GM19324 (cell line): ENCODE measurements at regions not wholly inside any gene's neighbourhood (a gene's known extent, or its start where the extent isn't known, plus 50 kb on each side); places are given as distances from the start of the nearest gene placed in this dataset.
"Not testable (repeated sequence)": the region's sequence is repeated elsewhere in the genome, so short reads cannot be mapped to it uniquely, and the experiment has no call there.

Experiments used
- ATAC-seq: cut with Tn5 transposase; IDR thresholded peaks from one replicate; pipeline ENCODE4 v1.9.1; 2021; ENCODE audit warnings: mild to moderate bottlenecking, moderate library complexity; ENCODE audit not compliant: unreplicated experiment, low FRiP score

DNA sequence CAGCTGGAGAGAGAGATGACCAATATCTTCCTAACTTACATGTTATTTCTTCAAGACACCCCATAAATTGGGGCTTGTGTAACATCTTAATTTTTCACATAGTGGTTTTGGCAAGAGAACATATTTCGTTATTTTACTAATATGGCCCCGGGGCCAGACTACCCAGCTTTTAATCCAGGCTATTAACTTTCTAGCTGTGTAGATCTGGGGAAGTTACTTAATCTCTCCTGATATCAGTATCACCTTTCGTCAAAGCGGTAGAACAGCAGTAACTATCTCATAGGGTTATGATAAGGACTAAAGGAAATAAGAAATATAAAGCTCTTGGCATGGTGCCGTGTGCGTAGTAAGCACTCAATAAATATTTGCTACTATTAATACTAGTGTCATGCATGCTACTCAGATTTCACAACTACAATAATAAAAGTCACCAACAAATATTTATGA is 71.6 kb upstream of the LYZL1 start:
- no peak for ATAC-seq

DNA sequence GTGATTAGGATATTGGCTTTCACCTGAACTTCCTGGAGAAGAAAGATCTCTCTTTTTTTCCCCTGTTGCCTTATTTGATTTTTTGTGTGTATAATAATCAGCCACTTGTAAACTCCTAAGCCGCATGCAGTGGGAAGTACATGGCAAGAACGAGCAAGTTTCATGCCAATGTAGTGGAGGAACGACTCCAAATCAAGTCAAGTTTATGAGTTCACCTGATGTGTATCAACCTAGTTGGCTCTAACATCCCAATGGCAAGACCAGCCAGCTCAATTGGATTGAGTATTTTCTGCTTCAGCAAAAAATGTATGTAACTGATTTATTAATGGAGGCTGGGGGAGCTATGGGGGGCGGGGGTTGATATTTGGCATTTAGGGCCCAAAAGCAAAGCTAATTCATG is 65.5 kb upstream of the LYZL1 start:
- ATAC-seq: no peak

DNA sequence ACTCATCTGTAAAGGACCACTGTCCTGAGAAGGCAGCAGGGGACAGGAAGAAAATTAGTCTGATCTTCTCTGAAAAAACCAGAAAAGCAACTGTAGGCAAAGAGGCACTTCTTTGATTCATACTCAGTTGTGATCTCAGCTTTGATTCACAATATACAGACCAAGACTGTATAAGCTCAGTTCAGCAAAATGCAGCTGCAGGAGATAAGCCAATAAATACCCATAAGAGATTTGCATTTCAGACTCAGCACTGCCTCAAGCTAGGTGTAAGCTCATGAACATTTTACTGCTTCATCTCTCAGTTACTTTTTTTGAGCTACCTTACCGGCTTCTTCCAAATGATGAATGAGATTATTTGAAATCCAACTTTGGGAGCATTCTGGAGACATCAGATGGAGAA is 64.2 kb upstream of the LYZL1 start:
- ATAC-seq: no peak

DNA sequence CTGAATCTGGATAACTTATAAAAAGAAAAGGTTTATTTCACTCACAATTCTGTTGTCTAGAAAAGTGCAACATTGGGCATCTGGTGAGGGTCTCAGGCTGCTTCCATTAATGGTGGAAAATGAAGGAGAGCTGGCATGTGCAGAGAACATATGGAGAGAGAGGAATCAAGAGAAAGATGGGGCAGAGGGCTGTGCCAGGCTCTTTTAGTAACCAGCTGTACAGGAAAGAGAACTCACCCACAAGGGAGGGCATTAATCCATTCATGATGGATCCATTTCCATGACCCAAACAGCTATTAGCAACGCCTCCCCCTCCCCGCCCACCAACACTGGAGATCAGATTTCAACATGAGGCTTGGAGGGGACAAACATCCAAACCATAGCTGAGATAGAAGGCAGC is 61.7 kb upstream of the LYZL1 start:
- no peak for ATAC-seq

DNA sequence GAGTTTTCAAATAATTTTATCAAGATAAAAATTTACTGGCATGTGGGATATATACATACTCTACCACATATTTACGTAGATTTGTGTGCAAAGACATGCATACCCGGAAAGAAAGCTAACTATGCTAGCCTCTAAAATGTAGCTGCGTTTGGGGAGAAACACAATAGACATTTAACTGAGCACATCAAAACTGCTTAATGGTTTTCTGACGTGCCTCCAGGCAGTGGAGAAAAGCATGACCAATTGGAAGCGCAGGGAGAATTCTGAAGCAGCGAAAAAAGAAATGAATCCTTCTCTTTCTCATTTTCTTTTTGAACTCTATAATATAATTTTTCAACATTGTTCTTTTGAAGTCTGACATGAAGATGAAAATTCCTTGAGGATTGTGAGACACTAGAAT is 60.3 kb upstream of the LYZL1 start:
- ATAC-seq: no peak

DNA sequence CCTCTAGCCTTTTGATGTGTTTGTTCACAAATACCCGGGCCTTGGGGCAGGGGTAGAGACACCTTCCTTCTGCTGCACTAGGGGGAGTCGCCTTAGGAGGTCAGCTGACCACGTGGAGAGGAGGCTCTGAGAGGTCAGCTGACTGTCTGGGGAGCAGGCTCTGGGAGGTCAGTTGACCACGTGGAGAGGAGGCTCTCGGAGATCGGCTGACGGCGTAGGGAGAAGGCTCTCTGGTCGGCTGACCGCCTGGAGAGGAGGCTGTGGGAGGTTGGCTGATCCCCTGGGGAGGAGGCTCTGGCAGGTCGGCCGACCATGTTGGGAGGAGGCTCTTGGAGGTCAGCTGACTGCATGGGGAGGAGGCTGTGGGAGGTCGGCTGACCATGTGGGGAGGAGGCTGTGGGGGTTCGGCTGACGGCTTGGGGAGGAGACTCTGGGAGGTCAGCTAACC is 59.6 kb upstream of the LYZL1 start:
- no peak for ATAC-seq

DNA sequence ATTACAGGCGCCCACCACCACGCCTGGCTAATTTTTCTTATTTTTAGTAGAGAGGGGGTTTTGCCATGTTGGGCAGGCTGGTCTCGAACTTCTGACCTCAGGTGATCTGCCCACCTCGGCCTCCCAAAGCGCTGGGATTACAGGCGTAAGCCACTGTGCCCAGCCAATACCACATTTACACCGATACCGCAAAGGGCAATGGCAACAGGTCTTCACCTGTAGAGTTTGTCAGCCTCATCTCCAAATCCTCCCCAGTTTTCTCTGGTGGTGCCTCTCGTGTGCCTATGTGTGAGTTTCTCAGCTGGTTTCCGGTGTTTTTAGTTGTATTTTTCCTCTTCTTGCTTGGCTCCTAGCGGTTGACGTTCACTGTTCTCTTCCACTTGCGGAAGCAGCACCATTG is 52.0 kb upstream of the LYZL1 start:
- ATAC-seq: not testable (repeated sequence)

DNA sequence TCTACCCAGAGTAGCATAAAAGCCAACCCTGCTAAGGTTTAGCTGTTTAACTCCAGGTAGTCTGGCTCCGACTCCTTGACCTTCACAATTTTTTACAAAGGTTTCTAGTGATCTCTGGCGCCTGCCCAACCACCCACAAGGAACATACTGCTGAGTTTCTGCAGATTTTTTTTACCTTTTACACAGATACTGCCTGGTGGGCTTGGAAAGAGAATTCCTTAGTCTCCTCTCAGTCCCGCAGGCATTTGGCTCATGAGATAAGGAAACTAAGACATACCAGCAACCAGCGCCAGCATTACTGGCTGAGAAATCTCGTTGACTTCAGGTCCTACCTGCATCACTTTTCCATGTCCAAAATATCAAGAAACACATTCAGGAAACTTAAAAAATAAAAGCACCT is 51.1 kb upstream of the LYZL1 start:
- no peak for ATAC-seq

DNA sequence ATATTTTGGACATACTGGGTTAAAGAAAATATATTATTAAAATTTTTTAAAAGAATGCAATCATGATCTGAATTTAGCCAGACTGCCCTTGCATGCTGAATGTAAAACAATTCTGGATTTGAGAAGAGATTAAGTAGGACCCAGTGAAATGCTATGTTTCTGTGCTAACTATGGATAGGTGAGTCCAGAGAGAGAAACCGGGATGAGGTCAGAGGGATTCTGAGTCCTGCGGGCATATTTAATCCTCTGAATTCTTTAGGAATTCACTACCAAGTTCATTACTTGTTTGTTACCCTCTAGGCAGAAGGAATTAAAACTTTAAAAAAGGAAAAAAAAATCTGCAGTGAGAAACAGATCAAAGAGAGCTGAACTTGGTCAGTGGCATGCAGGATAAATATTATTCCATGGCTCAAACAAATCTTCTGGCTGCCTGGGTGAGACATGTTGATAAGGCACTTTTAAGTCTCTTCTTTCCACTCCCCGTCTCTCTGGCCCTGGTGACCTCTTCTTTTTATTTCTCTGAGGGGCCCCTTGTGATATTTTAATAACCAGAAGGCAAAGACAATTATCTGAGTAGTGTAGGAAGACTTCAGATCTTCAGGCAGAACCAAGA is 50.2 kb upstream of the LYZL1 start:
- ATAC-seq: no peak
